ENCODE measurements at regions not wholly inside any gene's neighbourhood (a gene's known extent, or its start where the extent isn't known, plus 50 kb on each side); places are given as distances from the start of the nearest gene placed in this dataset.
"Not testable (repeated sequence)": the region's sequence is repeated elsewhere in the genome, so short reads cannot be mapped to it uniquely, and the experiment has no call there.

GRCh38 chr2:22143840-22144239 lies 1020.1 kb downstream of the TDRD15 start:
- Histone ChIP-seq H3K36me3 (ENCODE audit: low read length) (no peaks in the 10 kb centered on the region), H4K20me1 (ENCODE audit: low read depth, low read length) (no peaks in the 10 kb centered on the region), H3K79me2 (ENCODE audit: insufficient read depth, low read length) (no peaks in the 10 kb centered on the region), H3K9me3 (ENCODE audit: insufficient read depth, low read length) (no peaks in the 10 kb centered on the region), H3K27me3 (ENCODE audit: low read length) (no peaks in the 10 kb centered on the region), H3K9ac (ENCODE audit: low read length) (no peak overlapping the region), H3K4me3 (ENCODE audit: insufficient read depth, low read length, poor library complexity, severe bottlenecking) (no peak overlapping the region), H3K9me2 (replicated peaks; ENCODE audit: insufficient read depth, low read length) (no peaks in the 10 kb centered on the region), H3K4me2 (ENCODE audit: low read depth, low read length, poor library complexity, severe bottlenecking) (no peak overlapping the region), H3K27ac (ENCODE audit: low read depth, low read length) (no peak overlapping the region), H3F3A (ENCODE audit: insufficient read depth) (no peaks in the 10 kb centered on the region), H2AFZ (ENCODE audit: low read depth, low read length, severe bottlenecking) (no peak overlapping the region)
- TF ChIP-seq CTCF (IDR thresholded peaks at IDR 0.05; ENCODE audit: insufficient read depth, low read length, poor library complexity, severe bottlenecking), result no peak

GRCh38 chr2:22153931-22154613 lies 1030.3 kb downstream of the TDRD15 start:
- Histone ChIP-seq H3K4me3 (ENCODE audit: insufficient read depth, low read length, poor library complexity, severe bottlenecking) (no peak overlapping the region), H3K27me3 (ENCODE audit: low read length) (no peaks in the 10 kb centered on the region), H3K27ac (ENCODE audit: low read depth, low read length) (no peak overlapping the region), H3K9me2 (replicated peaks; ENCODE audit: insufficient read depth, low read length) (no peaks in the 10 kb centered on the region), H3F3A (ENCODE audit: insufficient read depth) (no peaks in the 10 kb centered on the region), H4K20me1 (ENCODE audit: low read depth, low read length) (no peaks in the 10 kb centered on the region), H3K9me3 (ENCODE audit: insufficient read depth, low read length) (no peaks in the 10 kb centered on the region), H3K4me2 (ENCODE audit: low read depth, low read length, poor library complexity, severe bottlenecking) (no peak overlapping the region), H3K9ac (ENCODE audit: low read length) (no peak overlapping the region), H3K36me3 (ENCODE audit: low read length) (no peaks in the 10 kb centered on the region), H3K79me2 (ENCODE audit: insufficient read depth, low read length) (no peaks in the 10 kb centered on the region), H2AFZ (ENCODE audit: low read depth, low read length, severe bottlenecking) (no peak overlapping the region)
- no peak for TF ChIP-seq EZH2phosphoT487 (conservative IDR thresholded peaks at IDR 0.05; ENCODE audit: low read length)
- no peak for TF ChIP-seq CTCF (IDR thresholded peaks at IDR 0.05; ENCODE audit: insufficient read depth, low read length, poor library complexity, severe bottlenecking)

GRCh38 chr2:22156661-22157060 lies 1032.9 kb downstream of the TDRD15 start:
- not testable (repeated sequence) for H3K9me3 ChIP-seq (ENCODE audit: insufficient read depth, low read length); H3K4me2 ChIP-seq (ENCODE audit: low read depth, low read length, poor library complexity, severe bottlenecking); H3K36me3 ChIP-seq (ENCODE audit: low read length); H4K20me1 ChIP-seq (ENCODE audit: low read depth, low read length); H3F3A ChIP-seq (ENCODE audit: insufficient read depth); H3K79me2 ChIP-seq (ENCODE audit: insufficient read depth, low read length); H3K9ac ChIP-seq (ENCODE audit: low read length); H2AFZ ChIP-seq (ENCODE audit: low read depth, low read length, severe bottlenecking); H3K27ac ChIP-seq (ENCODE audit: low read depth, low read length); H3K27me3 ChIP-seq (ENCODE audit: low read length); H3K4me3 ChIP-seq (ENCODE audit: insufficient read depth, low read length, poor library complexity, severe bottlenecking); H3K9me2 ChIP-seq (replicated peaks; ENCODE audit: insufficient read depth, low read length)

GRCh38 chr2:22167256-22167655 lies 1043.5 kb downstream of the TDRD15 start:
- Histone ChIP-seq H4K20me1 (ENCODE audit: low read depth, low read length) (no peaks in the 10 kb centered on the region), H3K36me3 (ENCODE audit: low read length) (no peaks in the 10 kb centered on the region), H3F3A (ENCODE audit: insufficient read depth) (no peaks in the 10 kb centered on the region), H3K4me3 (ENCODE audit: insufficient read depth, low read length, poor library complexity, severe bottlenecking) (no peak overlapping the region), H3K4me2 (ENCODE audit: low read depth, low read length, poor library complexity, severe bottlenecking) (no peak overlapping the region), H3K79me2 (ENCODE audit: insufficient read depth, low read length) (no peaks in the 10 kb centered on the region), H2AFZ (ENCODE audit: low read depth, low read length, severe bottlenecking) (no peak overlapping the region), H3K9me2 (replicated peaks; ENCODE audit: insufficient read depth, low read length) (no peaks in the 10 kb centered on the region), H3K9ac (ENCODE audit: low read length) (no peak overlapping the region), H3K27ac (ENCODE audit: low read depth, low read length) (no peak overlapping the region), H3K9me3 (ENCODE audit: insufficient read depth, low read length) (no peaks in the 10 kb centered on the region), H3K27me3 (ENCODE audit: low read length) (no peaks in the 10 kb centered on the region)
- TF ChIP-seq EZH2phosphoT487 (conservative IDR thresholded peaks at IDR 0.05; ENCODE audit: low read length) (no peak), CTCF (IDR thresholded peaks at IDR 0.05; ENCODE audit: insufficient read depth, low read length, poor library complexity, severe bottlenecking) (no peak)
